ENCODE measurements at regions not wholly inside any gene's neighbourhood (a gene's known extent, or its start where the extent isn't known, plus 50 kb on each side); places are given as distances from the start of the nearest gene placed in this dataset.

DNA sequence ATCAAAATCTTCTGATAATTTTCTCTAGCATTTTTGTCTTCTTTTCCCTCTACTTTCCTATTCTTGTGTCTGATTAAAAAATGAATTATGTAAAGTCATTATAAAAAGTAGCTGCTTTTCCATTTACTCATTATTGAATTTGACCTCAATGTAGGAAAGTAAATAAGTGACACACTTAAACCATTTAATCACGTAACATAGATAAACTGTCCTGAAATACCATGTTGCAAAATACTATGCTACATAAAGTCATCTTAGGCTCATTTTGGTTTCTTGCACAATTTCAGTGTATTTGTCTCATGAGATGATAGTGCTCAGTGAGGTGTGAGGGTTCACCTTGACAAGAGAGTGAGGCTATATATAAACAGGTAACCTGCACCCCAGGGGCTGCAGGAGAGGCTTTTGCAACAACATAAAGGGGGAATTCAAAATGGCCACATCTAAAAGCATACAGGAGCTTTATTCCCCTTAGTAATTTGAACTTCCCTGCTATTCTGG is 502.7 kb downstream of the RNF144A start:
- TF ChIP-seq, protein P1, sequence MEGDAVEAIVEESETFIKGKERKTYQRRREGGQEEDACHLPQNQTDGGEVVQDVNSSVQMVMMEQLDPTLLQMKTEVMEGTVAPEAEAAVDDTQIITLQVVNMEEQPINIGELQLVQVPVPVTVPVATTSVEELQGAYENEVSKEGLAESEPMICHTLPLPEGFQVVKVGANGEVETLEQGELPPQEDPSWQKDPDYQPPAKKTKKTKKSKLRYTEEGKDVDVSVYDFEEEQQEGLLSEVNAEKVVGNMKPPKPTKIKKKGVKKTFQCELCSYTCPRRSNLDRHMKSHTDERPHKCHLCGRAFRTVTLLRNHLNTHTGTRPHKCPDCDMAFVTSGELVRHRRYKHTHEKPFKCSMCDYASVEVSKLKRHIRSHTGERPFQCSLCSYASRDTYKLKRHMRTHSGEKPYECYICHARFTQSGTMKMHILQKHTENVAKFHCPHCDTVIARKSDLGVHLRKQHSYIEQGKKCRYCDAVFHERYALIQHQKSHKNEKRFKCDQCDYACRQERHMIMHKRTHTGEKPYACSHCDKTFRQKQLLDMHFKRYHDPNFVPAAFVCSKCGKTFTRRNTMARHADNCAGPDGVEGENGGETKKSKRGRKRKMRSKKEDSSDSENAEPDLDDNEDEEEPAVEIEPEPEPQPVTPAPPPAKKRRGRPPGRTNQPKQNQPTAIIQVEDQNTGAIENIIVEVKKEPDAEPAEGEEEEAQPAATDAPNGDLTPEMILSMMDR (conservative IDR thresholded peaks at IDR 0.05; ENCODE audit: control insufficient read depth, insufficient read depth, low read depth, low read length): no peak
- H3K4me3 ChIP-seq (ENCODE audit: control insufficient read depth, low read depth, low read length): no peak overlapping the region
- no peak for DNase-seq (ENCODE audit: low read depth)

DNA sequence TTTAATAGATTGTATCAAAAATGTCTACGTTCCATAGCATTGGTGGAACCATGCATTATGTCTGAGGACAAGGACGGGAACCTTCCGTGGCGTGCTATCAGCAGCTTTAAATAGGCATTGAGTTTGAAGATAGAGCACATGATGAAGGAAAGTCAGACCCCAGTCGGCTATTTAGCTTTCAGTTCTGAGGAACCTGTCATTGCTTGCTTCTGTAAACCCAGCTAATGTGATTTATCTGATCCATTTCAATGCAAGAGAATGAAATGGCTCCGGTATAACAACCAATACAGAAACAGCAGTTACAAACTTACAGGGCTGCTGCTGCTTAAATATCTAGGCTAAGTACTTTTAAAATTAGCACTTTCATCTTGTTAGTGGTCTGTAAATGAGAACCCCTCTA is 503.3 kb downstream of the RNF144A start:
- TF ChIP-seq, protein P1 (conservative IDR thresholded peaks at IDR 0.05; ENCODE audit: control insufficient read depth, insufficient read depth, low read depth, low read length): no peak
- no peak for DNase-seq (ENCODE audit: low read depth)
- no peak overlapping the region for H3K4me3 ChIP-seq (ENCODE audit: control insufficient read depth, low read depth, low read length)

DNA sequence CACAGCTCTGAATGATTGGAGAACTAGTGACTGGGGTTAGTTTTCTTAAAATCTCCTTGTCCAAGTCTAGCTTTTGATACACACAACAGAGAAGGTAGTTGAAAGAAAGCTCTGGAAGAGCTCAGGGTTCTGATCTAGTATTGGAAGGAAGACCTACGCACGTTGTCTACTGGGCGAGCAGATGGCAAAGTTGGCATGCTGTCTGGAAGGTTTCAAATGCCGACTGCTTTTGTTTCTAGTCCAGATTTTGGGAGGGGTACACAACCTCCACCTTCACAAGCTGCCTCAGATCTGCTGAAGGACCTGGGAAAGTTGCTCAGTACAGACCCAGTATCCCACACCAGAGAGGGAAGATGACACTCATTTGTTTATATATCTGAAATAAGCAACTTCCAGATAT is 507.3 kb downstream of the RNF144A start:
- DNase-seq (ENCODE audit: low read depth): no peak
- H3K4me3 ChIP-seq (ENCODE audit: control insufficient read depth, low read depth, low read length): no peak overlapping the region
- TF ChIP-seq, protein P1 (conservative IDR thresholded peaks at IDR 0.05; ENCODE audit: control insufficient read depth, insufficient read depth, low read depth, low read length): no peak

GRCh38 chr2:7427293-7428060 is 510.3 kb downstream of the RNF144A start:
- DNase-seq (ENCODE audit: low read depth): peak; percentile 69
- no peak overlapping the region for H3K4me3 ChIP-seq (ENCODE audit: control insufficient read depth, low read depth, low read length)

GRCh38 chr2:7428454-7429204 is 511.4 kb downstream of the RNF144A start:
- TF ChIP-seq, protein P1 (conservative IDR thresholded peaks at IDR 0.05; ENCODE audit: control insufficient read depth, insufficient read depth, low read depth, low read length): no peak
- no peak for DNase-seq (ENCODE audit: low read depth)
- H3K4me3 ChIP-seq (ENCODE audit: control insufficient read depth, low read depth, low read length): no peak overlapping the region

More at GRCh38 chr2:7427293-7428060, 510.3 kb downstream of the RNF144A start:
- TF ChIP-seq, protein P1 (conservative IDR thresholded peaks at IDR 0.05; ENCODE audit: control insufficient read depth, insufficient read depth, low read depth, low read length): peak; percentile 62

- DNase-seq (ENCODE audit: low read depth): no peak
- no peak overlapping the region for H3K4me3 ChIP-seq (ENCODE audit: control insufficient read depth, low read depth, low read length)
- TF ChIP-seq, protein P1 (conservative IDR thresholded peaks at IDR 0.05; ENCODE audit: control insufficient read depth, insufficient read depth, low read depth, low read length): no peak
Observed at GRCh38 chr2:7429733-7430132, 512.5 kb downstream of the RNF144A start.

Data from fibroblast of mammary gland (primary cell).